Stimulated activated CD4-positive, alpha-beta T cell treated with anti-CD3 and anti-CD28 coated beads, Interleukin-1b, Interleukin-23, amount 100 ng/mL, for 24 hours (primary cell): ENCODE measurements at regions not wholly inside any gene's neighbourhood (a gene's known extent, or its start where the extent isn't known, plus 50 kb on each side); places are given as distances from the start of the nearest gene placed in this dataset.

Experiments used
- DNase-seq, 4 experiments: peaks; one replicate each; pipeline ENCODE4 v3.0.0-alpha.2; 2020; ENCODE audit warnings: low read depth in 4 of 4, low spot score in 1 of 4

GRCh38 chr1:234869182-234870019 is 259.2 kb downstream of the TOMM20 start:
- DNase-seq: no peak

GRCh38 chr1:234868296-234869147 is 258.5 kb upstream of the IRF2BP2 start:
- DNase-seq: no peak

- no peak for DNase-seq
These were observed 256.3 kb upstream of the IRF2BP2 start for GRCh38 chr1:234866007-234866866.

- DNase-seq: no peak
These were observed 255.4 kb upstream of the IRF2BP2 start for GRCh38 chr1:234865171-234866006.

- DNase-seq: no peak
These were observed 254.1 kb upstream of the IRF2BP2 start for GRCh38 chr1:234864116-234864515.

GRCh38 chr1:234863551-234863971 is 253.6 kb upstream of the IRF2BP2 start:
- no peak for DNase-seq

GRCh38 chr1:234862944-234863515 is 253.1 kb upstream of the IRF2BP2 start:
- no peak for DNase-seq

GRCh38 chr1:234862360-234862943 is 252.5 kb upstream of the IRF2BP2 start:
- no peak for DNase-seq

GRCh38 chr1:234861761-234862160 is 251.8 kb upstream of the IRF2BP2 start:
- no peak for DNase-seq

- DNase-seq: no peak
These were observed 251.1 kb upstream of the IRF2BP2 start for GRCh38 chr1:234861024-234861620.

- no peak for DNase-seq
These were observed 248.7 kb upstream of the IRF2BP2 start for GRCh38 chr1:234858722-234859121.

GRCh38 chr1:234856845-234857245 is 246.9 kb upstream of the IRF2BP2 start:
- DNase-seq: no peak

- no peak for DNase-seq
These were observed 245.9 kb upstream of the IRF2BP2 start for GRCh38 chr1:234855851-234856250.

GRCh38 chr1:234854645-234855039 is 244.7 kb upstream of the IRF2BP2 start:
- DNase-seq: no peak

- DNase-seq: no peak
These were observed 244.1 kb upstream of the IRF2BP2 start for GRCh38 chr1:234853906-234854644.

- DNase-seq: no peak
These were observed 242.7 kb upstream of the IRF2BP2 start for GRCh38 chr1:234852659-234853058.

GRCh38 chr1:234851450-234852438 is 241.8 kb upstream of the IRF2BP2 start:
- no peak for DNase-seq
